ENCODE measurements at regions not wholly inside any gene's neighbourhood (a gene's known extent, or its start where the extent isn't known, plus 50 kb on each side); places are given as distances from the start of the nearest gene placed in this dataset.

DNA sequence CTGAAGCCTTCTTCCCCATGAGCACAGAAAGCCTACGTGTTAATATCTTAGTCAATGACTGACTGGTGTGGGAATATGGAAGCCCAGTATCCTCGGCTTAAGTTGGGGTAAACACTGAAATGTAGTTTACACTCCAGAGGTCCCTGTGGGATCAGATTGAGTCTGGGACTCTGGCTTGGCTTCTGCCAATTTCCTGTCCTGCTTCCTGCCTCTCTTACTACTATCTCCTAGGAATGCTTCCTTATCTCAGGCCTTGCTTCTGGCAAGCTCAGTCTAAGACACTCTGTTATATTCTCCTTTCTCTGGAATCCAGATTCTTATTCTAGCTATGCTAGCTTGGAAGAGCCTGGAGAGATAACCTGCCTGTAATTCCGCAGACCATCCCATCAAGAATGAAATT is 174.0 kb upstream of the LDB2 start:
- no peaks in the 10 kb centered on the region for H4K20me1 ChIP-seq (replicated peaks; ENCODE audit: insufficient read depth)
- no peaks in the 10 kb centered on the region for H3K4me1 ChIP-seq (ENCODE audit: insufficient read depth)
- Mint-ChIP-seq H3K4me1 (peaks cover 4% of the 10 kb centered on the region; the same call in 1 of the 3 replicates), H3K27ac (no peak overlapping the region), H3K9me3 (no peaks in the 10 kb centered on the region), H3K36me3 (ENCODE audit: low read depth) (no peaks in the 10 kb centered on the region), H3K27me3 (ENCODE audit: insufficient read depth, low read depth, poor library complexity) (peaks cover 2% of the 10 kb centered on the region), H3K4me3 (no peak overlapping the region)
- H3K4me3 ChIP-seq: no peak overlapping the region
- 0 out of 2 replicates have a peak, but pooled peaks cover 5% of the 10 kb centered on the region for H3K9me2 ChIP-seq (ENCODE audit: insufficient read depth)
- H3K27me3 ChIP-seq (ENCODE audit: insufficient read depth): no peaks in the 10 kb centered on the region
- no peak for ATAC-seq
- TF ChIP-seq JUNB (IDR thresholded peaks at IDR 0.05; ENCODE audit: unreplicated experiment): no peak
- TF ChIP-seq NANOG (IDR thresholded peaks at IDR 0.05; ENCODE audit: borderline replicate concordance): no peak
- TF ChIP-seq, protein P1, sequence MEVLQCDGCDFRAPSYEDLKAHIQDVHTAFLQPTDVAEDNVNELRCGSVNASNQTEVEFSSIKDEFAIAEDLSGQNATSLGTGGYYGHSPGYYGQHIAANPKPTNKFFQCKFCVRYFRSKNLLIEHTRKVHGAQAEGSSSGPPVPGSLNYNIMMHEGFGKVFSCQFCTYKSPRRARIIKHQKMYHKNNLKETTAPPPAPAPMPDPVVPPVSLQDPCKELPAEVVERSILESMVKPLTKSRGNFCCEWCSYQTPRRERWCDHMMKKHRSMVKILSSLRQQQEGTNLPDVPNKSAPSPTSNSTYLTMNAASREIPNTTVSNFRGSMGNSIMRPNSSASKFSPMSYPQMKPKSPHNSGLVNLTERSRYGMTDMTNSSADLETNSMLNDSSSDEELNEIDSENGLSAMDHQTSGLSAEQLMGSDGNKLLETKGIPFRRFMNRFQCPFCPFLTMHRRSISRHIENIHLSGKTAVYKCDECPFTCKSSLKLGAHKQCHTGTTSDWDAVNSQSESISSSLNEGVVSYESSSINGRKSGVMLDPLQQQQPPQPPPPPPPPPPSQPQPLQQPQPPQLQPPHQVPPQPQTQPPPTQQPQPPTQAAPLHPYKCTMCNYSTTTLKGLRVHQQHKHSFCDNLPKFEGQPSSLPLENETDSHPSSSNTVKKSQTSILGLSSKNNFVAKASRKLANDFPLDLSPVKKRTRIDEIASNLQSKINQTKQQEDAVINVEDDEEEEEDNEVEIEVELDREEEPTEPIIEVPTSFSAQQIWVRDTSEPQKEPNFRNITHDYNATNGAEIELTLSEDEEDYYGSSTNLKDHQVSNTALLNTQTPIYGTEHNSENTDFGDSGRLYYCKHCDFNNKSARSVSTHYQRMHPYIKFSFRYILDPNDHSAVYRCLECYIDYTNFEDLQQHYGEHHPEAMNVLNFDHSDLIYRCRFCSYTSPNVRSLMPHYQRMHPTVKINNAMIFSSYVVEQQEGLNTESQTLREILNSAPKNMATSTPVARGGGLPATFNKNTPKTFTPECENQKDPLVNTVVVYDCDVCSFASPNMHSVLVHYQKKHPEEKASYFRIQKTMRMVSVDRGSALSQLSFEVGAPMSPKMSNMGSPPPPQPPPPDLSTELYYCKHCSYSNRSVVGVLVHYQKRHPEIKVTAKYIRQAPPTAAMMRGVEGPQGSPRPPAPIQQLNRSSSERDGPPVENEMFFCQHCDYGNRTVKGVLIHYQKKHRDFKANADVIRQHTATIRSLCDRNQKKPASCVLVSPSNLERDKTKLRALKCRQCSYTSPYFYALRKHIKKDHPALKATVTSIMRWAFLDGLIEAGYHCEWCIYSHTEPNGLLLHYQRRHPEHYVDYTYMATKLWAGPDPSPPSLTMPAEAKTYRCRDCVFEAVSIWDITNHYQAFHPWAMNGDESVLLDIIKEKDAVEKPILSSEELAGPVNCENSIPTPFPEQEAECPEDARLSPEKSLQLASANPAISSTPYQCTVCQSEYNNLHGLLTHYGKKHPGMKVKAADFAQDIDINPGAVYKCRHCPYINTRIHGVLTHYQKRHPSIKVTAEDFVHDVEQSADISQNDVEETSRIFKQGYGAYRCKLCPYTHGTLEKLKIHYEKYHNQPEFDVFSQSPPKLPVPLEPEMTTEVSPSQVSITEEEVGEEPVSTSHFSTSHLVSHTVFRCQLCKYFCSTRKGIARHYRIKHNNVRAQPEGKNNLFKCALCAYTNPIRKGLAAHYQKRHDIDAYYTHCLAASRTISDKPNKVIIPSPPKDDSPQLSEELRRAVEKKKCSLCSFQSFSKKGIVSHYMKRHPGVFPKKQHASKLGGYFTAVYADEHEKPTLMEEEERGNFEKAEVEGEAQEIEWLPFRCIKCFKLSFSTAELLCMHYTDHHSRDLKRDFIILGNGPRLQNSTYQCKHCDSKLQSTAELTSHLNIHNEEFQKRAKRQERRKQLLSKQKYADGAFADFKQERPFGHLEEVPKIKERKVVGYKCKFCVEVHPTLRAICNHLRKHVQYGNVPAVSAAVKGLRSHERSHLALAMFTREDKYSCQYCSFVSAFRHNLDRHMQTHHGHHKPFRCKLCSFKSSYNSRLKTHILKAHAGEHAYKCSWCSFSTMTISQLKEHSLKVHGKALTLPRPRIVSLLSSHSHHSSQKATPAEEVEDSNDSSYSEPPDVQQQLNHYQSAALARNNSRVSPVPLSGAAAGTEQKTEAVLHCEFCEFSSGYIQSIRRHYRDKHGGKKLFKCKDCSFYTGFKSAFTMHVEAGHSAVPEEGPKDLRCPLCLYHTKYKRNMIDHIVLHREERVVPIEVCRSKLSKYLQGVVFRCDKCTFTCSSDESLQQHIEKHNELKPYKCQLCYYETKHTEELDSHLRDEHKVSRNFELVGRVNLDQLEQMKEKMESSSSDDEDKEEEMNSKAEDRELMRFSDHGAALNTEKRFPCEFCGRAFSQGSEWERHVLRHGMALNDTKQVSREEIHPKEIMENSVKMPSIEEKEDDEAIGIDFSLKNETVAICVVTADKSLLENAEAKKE (CRISPR knock-in tag; IDR thresholded peaks at IDR 0.05): no peak
- TF ChIP-seq EZH2 (IDR thresholded peaks at IDR 0.05; ENCODE audit: low read depth, unreplicated experiment): no peak
- TF ChIP-seq, protein P2, sequence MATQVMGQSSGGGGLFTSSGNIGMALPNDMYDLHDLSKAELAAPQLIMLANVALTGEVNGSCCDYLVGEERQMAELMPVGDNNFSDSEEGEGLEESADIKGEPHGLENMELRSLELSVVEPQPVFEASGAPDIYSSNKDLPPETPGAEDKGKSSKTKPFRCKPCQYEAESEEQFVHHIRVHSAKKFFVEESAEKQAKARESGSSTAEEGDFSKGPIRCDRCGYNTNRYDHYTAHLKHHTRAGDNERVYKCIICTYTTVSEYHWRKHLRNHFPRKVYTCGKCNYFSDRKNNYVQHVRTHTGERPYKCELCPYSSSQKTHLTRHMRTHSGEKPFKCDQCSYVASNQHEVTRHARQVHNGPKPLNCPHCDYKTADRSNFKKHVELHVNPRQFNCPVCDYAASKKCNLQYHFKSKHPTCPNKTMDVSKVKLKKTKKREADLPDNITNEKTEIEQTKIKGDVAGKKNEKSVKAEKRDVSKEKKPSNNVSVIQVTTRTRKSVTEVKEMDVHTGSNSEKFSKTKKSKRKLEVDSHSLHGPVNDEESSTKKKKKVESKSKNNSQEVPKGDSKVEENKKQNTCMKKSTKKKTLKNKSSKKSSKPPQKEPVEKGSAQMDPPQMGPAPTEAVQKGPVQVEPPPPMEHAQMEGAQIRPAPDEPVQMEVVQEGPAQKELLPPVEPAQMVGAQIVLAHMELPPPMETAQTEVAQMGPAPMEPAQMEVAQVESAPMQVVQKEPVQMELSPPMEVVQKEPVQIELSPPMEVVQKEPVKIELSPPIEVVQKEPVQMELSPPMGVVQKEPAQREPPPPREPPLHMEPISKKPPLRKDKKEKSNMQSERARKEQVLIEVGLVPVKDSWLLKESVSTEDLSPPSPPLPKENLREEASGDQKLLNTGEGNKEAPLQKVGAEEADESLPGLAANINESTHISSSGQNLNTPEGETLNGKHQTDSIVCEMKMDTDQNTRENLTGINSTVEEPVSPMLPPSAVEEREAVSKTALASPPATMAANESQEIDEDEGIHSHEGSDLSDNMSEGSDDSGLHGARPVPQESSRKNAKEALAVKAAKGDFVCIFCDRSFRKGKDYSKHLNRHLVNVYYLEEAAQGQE (IDR thresholded peaks at IDR 0.05; ENCODE audit: unreplicated experiment): no peak
- TF ChIP-seq CREB1 (CRISPR knock-in tag; IDR thresholded peaks at IDR 0.05; ENCODE audit: low read depth): no peak
- no peak for TF ChIP-seq ZNF331 (CRISPR knock-in tag; IDR thresholded peaks at IDR 0.05; ENCODE audit: low read depth)
- no peak for TF ChIP-seq EZH2phosphoT487 (IDR thresholded peaks at IDR 0.05; ENCODE audit: unreplicated experiment)
- no peak for TF ChIP-seq STAT1 (IDR thresholded peaks at IDR 0.05; ENCODE audit: unreplicated experiment)
- no peak for TF ChIP-seq ZNF114 (CRISPR knock-in tag; IDR thresholded peaks at IDR 0.05)
- TF ChIP-seq POLR2AphosphoS5 (IDR thresholded peaks at IDR 0.05; ENCODE audit: low read depth): no peak
- TF ChIP-seq, protein P3, sequence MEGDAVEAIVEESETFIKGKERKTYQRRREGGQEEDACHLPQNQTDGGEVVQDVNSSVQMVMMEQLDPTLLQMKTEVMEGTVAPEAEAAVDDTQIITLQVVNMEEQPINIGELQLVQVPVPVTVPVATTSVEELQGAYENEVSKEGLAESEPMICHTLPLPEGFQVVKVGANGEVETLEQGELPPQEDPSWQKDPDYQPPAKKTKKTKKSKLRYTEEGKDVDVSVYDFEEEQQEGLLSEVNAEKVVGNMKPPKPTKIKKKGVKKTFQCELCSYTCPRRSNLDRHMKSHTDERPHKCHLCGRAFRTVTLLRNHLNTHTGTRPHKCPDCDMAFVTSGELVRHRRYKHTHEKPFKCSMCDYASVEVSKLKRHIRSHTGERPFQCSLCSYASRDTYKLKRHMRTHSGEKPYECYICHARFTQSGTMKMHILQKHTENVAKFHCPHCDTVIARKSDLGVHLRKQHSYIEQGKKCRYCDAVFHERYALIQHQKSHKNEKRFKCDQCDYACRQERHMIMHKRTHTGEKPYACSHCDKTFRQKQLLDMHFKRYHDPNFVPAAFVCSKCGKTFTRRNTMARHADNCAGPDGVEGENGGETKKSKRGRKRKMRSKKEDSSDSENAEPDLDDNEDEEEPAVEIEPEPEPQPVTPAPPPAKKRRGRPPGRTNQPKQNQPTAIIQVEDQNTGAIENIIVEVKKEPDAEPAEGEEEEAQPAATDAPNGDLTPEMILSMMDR (conservative IDR thresholded peaks at IDR 0.05; ENCODE audit: low read depth in 2 of 2): no peak
- TF ChIP-seq, protein P4, sequence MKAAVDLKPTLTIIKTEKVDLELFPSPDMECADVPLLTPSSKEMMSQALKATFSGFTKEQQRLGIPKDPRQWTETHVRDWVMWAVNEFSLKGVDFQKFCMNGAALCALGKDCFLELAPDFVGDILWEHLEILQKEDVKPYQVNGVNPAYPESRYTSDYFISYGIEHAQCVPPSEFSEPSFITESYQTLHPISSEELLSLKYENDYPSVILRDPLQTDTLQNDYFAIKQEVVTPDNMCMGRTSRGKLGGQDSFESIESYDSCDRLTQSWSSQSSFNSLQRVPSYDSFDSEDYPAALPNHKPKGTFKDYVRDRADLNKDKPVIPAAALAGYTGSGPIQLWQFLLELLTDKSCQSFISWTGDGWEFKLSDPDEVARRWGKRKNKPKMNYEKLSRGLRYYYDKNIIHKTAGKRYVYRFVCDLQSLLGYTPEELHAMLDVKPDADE (IDR thresholded peaks at IDR 0.05): no peak
- no peak overlapping the region for H2AFZ ChIP-seq
- DNase-seq (ENCODE audit: low spot score): no peak
- no peaks in the 10 kb centered on the region for H3K79me2 ChIP-seq (replicated peaks; ENCODE audit: insufficient read depth)
- no peak overlapping the region for H3K4me2 ChIP-seq
- no peak overlapping the region for H3K27ac ChIP-seq (ENCODE audit: low read depth)
- H3F3A ChIP-seq (replicated peaks; ENCODE audit: low read depth): no peaks in the 10 kb centered on the region
- no peaks in the 10 kb centered on the region for H3K36me3 ChIP-seq (ENCODE audit: insufficient read depth)

Measured in GM23338 (cell line).